Ishikawa (cell line): ENCODE measurements at regions not wholly inside any gene's neighbourhood (a gene's known extent, or its start where the extent isn't known, plus 50 kb on each side); places are given as distances from the start of the nearest gene placed in this dataset.

ENCODE experiments used
- CEBPB ChIP-seq: IDR thresholded peaks from 2 replicates; pipeline ENCODE4 v1.6.1; 2012
- CREB1 ChIP-seq: IDR thresholded peaks from 2 replicates; pipeline ENCODE4 v1.6.1; 2012; ENCODE audit warnings: low read depth
- EGR1 ChIP-seq: IDR thresholded peaks from 2 replicates; pipeline ENCODE4 v1.6.1; 2012
- EP300 ChIP-seq: IDR thresholded peaks from 2 replicates; pipeline ENCODE4 v1.6.1; 2012; ENCODE audit warnings: borderline replicate concordance
- FOXM1 ChIP-seq: IDR thresholded peaks from 2 replicates; pipeline ENCODE4 v1.6.1; 2012; ENCODE audit warnings: low read depth, borderline replicate concordance
- MAX ChIP-seq: IDR thresholded peaks from 2 replicates; pipeline ENCODE4 v1.6.1; 2012
- NFIC ChIP-seq: IDR thresholded peaks from 2 replicates; pipeline ENCODE4 v1.6.1; 2012
- RAD21 ChIP-seq: IDR thresholded peaks from 2 replicates; pipeline ENCODE4 v1.6.1; 2012; ENCODE audit warnings: low read depth
- REST ChIP-seq: IDR thresholded peaks from 2 replicates; pipeline ENCODE4 v1.6.1; 2012; ENCODE audit warnings: low read depth, mild to moderate bottlenecking
- TAF1 ChIP-seq: IDR thresholded peaks from 2 replicates; pipeline ENCODE4 v1.6.1; 2012; ENCODE audit warnings: low read depth, mild to moderate bottlenecking
- TCF12 ChIP-seq: IDR thresholded peaks from 2 replicates; pipeline ENCODE4 v1.6.1; 2012; ENCODE audit warnings: low read depth
- TEAD4 ChIP-seq: IDR thresholded peaks from 2 replicates; pipeline ENCODE4 v1.6.1; 2012
- USF1 ChIP-seq: IDR thresholded peaks from 2 replicates; pipeline ENCODE4 v1.6.1; 2012
- YY1 ChIP-seq: IDR thresholded peaks from 2 replicates; pipeline ENCODE4 v1.6.1; 2012; ENCODE audit warnings: low read depth
- ZBTB7A ChIP-seq: IDR thresholded peaks from 2 replicates; pipeline ENCODE4 v1.6.1; 2012; ENCODE audit warnings: low read depth

GRCh38 chr4:147326591-147326990 lies 154.3 kb upstream of the EDNRA start:
- no peak for TF ChIP-seq ZBTB7A
- no peak for TF ChIP-seq REST
- TF ChIP-seq YY1: no peak
- no peak for TF ChIP-seq CREB1
- no peak for TF ChIP-seq CEBPB
- TF ChIP-seq USF1: no peak
- no peak for TF ChIP-seq FOXM1
- no peak for TF ChIP-seq TAF1

- TF ChIP-seq TCF12 (no peak), CEBPB (no peak), USF1 (no peak), EP300 (no peak), MAX (no peak), REST (no peak), CREB1 (no peak), TEAD4 (no peak), ZBTB7A (no peak)
Measured at GRCh38 chr4:147327322-147327721, 153.6 kb upstream of the EDNRA start.

- TF ChIP-seq YY1: no peak
- TF ChIP-seq EGR1: no peak
- no peak for TF ChIP-seq FOXM1
- TF ChIP-seq CEBPB: no peak
- no peak for TF ChIP-seq TAF1
- no peak for TF ChIP-seq TEAD4
- TF ChIP-seq USF1: no peak
- TF ChIP-seq MAX: no peak
- TF ChIP-seq EP300: no peak
- no peak for TF ChIP-seq ZBTB7A
- TF ChIP-seq CREB1: no peak
- TF ChIP-seq TCF12: no peak
- TF ChIP-seq RAD21: no peak
- TF ChIP-seq REST: no peak
Measured at GRCh38 chr4:147328189-147328588, 152.7 kb upstream of the EDNRA start.

GRCh38 chr4:147328756-147329446 lies 152.0 kb upstream of the EDNRA start:
- TF ChIP-seq CEBPB: no peak
- no peak for TF ChIP-seq NFIC
- no peak for TF ChIP-seq MAX
- TF ChIP-seq YY1: no peak
- TF ChIP-seq TCF12: no peak
- no peak for TF ChIP-seq CREB1
- TF ChIP-seq ZBTB7A: no peak
- no peak for TF ChIP-seq FOXM1
- no peak for TF ChIP-seq TAF1
- no peak for TF ChIP-seq USF1
- TF ChIP-seq REST: no peak
- TF ChIP-seq TEAD4: no peak
- no peak for TF ChIP-seq EP300
- TF ChIP-seq EGR1: no peak
- no peak for TF ChIP-seq RAD21
